ENCODE measurements at regions not wholly inside any gene's neighbourhood (a gene's known extent, or its start where the extent isn't known, plus 50 kb on each side); places are given as distances from the start of the nearest gene placed in this dataset.

DNA sequence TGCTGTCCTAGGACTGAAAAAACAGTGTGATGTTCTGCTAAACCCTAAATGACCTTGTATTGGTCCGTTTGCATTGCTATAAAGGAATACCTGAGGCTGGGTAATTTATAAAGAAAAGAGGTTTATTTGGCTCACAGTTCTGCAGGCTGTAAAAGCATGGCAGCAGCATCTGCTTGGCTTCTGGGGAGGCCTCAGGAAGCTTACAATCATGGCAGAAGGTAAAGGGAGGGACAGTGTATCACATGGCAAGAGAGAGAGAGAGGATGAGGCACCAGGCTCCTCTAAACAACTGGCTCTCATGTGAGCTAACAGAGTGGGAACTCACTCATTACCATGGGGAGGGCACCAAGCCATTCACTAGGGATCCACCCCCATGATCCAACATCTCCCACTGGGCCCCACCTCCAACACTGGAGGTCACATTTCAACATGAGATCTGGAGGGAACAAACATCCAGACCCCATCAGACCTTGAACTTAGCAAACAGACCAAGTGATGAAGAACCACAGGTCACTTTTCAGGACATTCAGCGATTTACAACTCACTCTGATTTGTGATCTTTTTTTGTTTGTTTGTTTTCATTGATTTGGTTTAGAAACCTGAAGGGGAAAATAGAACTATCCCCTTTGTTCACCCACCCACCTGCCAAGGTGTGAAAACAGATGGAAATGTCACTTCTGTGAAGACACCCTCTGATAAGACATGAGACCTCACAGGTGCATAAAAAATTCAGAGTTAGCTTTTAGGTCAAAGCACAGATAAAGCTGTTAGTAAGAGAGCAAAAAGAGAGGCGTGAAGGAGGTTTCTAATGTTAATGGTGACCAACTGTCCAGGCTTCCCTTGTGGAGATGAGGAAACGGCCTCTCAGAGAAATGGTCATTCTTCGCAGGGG lies 104.2 kb upstream of the RALGPS2 start:
- H3K27ac Mint-ChIP-seq, result no peak overlapping the region
- no peak overlapping the region for H3K4me3 Mint-ChIP-seq
- H3K9me3 Mint-ChIP-seq, result no peaks in the 10 kb centered on the region
- no peak for DNase-seq
- no peaks in the 10 kb centered on the region for H3K4me1 Mint-ChIP-seq
- no peaks in the 10 kb centered on the region for H3K27me3 Mint-ChIP-seq
- no peaks in the 10 kb centered on the region for H3K36me3 Mint-ChIP-seq

DNA sequence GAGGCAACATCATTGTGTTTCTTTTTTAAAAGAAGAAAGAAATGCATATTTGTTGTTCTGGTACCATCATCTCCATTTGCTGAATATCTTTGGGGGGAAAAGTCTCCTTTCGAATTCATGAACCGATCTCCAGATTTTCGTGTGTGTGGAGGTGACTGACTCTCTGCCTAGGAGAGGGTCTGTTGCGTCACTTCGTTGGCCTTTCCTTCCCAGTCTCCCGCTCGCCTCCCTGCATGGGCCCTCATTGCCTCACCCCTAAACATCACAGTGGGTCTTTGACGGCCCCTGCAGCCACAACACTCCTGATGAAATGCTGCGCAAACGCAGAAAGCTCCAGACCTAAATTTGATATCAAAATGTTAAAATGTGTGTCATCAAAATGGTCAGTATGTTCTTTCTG lies 103.2 kb upstream of the RALGPS2 start:
- no peak for DNase-seq
- Mint-ChIP-seq H3K4me3 (no peak overlapping the region), H3K27ac (no peak overlapping the region), H3K27me3 (no peaks in the 10 kb centered on the region), H3K36me3 (no peaks in the 10 kb centered on the region), H3K4me1 (no peaks in the 10 kb centered on the region), H3K9me3 (no peaks in the 10 kb centered on the region)

DNA sequence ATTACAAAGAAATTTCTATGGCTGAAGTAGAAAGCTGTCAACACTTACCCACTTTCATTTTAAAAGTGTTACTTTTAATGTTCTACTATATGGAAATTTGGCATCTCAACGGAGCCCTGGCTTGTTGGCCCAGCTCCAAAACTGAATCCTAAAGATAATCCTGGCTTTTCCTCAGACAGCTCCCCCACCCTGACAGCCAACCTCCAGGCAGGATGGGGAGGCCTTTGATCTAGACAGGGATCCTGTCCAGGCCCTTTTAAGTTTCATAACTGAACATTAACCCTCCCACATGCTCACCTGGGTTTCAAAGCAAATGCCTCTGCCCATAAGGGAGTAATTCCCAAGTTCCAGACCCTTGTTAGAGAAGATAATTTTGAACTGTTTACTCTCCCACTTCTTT lies 99.3 kb upstream of the RALGPS2 start:
- H3K36me3 Mint-ChIP-seq, result no peaks in the 10 kb centered on the region
- H3K27ac Mint-ChIP-seq, result no peak overlapping the region
- H3K9me3 Mint-ChIP-seq, result no peaks in the 10 kb centered on the region
- no peak overlapping the region for H3K4me3 Mint-ChIP-seq
- H3K4me1 Mint-ChIP-seq, result no peaks in the 10 kb centered on the region
- H3K27me3 Mint-ChIP-seq, result no peaks in the 10 kb centered on the region
- no peak for DNase-seq

DNA sequence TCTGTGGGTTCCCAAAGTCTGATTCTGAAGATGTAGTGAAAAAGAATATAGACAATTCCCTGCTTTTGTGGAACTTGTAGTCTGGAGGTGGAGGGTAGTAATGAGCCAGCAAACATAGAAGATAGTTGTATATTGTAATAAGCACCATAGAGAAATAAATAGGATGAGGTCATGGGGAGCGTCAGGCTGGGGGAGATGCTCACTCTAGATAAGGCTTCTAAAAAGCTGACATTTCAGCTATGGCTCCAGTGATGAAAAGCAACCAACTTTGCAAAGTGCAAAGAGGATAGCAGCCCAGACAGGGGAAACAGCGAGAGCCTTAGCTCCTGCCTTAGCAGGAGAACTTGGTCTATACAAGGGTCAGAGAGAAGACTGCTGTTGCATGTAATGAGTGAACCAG lies 98.0 kb upstream of the RALGPS2 start:
- Mint-ChIP-seq H3K4me1 (no peaks in the 10 kb centered on the region), H3K27me3 (no peaks in the 10 kb centered on the region), H3K4me3 (no peak overlapping the region), H3K9me3 (no peaks in the 10 kb centered on the region), H3K36me3 (no peaks in the 10 kb centered on the region), H3K27ac (no peak overlapping the region)
- no peak for DNase-seq

DNA sequence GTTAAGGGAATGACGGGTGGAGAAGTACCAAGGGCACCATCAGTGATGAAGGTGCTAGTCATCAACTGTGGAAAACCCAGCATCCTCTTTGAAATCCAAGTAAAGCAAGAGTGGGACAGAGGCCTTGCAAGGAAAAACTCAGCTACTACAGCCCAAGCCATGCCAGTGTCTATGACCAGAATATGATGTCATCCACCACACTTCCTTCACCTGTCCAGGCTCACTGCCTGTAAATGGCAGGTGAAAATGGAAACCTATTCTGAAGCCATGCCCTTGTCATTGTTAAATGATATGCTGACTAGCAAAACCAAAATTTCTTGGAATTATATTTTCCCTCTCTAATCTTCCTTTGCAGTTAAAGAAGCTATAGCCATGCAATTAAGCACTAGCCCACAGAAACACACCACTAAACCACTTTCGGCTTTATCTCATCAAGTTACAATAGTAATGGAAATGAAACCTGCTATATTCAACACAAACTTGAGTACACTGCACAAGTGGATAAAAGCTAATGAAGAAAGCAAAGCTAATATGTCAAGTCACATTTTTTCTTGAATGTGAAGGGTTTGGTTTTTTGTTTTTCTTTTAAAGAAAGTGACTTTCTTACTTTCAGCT lies 96.3 kb upstream of the RALGPS2 start:
- DNase-seq, result no peak
- H3K4me1 Mint-ChIP-seq, result no peaks in the 10 kb centered on the region
- H3K27ac Mint-ChIP-seq, result no peak overlapping the region
- H3K27me3 Mint-ChIP-seq, result peaks cover 2% of the 10 kb centered on the region
- no peak overlapping the region for H3K4me3 Mint-ChIP-seq
- no peaks in the 10 kb centered on the region for H3K9me3 Mint-ChIP-seq
- H3K36me3 Mint-ChIP-seq, result no peaks in the 10 kb centered on the region

DNA sequence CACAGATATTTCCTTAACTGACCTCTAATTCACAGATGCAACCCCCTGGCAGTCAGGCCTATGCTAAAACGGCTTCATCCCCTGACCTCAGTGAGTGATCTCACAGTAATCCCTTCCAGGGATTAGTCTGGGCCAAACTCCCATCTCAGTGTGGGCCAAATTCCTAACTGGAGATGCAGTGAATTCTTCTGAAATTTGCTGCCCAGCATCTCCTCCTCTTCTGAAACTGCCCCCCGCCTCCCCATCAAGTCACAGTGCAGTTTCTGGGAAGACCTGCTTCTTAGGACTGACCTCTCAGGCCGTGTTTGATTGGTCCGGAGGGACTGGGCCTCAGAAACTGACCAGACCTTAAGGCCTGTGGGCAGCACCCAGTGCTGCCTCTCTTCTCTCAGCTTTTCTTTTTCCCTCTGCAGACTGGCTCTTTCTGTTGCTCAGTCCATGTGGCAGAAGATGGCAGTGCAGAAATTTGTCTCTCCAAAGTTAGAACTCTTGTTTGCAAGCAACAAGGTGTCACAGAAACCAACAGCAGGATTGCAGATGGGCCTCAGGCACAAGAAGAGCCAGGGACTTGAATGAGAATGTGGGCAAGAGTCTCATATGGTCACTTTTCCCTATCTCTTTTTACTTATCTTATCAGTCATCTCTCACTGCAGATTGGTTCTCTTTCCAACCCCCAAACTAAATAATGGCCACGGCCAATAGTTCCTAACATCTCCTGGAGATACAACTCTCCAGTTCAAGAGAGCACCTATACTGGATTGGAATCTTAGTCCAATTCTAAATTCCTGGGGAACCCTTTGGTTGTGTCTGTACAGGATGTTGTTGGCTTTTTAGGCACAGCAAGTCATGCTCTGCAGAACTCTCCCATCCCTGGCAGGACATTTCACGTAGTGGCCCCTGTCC lies 95.5 kb upstream of the RALGPS2 start:
- Mint-ChIP-seq H3K4me1 (no peaks in the 10 kb centered on the region), H3K4me3 (no peak overlapping the region), H3K36me3 (no peaks in the 10 kb centered on the region), H3K27ac (peak overlapping the region; percentile 34), H3K27me3 (peaks cover 2% of the 10 kb centered on the region), H3K9me3 (no peaks in the 10 kb centered on the region)
- DNase-seq, result no peak

DNA sequence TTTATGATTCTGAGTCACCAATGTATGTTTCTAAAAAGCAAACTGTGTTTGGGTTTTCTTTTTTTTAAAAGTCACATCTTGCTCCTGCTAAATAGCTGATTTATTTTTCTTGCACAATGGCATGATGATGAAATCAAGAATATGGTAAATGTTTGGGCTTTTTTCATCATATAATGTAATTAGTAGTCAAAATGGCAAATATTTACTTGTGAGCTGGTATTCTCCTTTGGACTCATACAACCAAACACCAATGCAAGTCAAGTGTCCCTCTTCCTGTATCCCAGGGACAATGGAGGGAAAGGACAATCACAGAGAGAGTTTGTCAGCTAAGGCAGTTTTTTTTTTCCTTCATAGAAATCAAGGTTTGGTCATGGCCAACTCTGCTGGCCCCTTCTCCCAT lies 94.6 kb upstream of the RALGPS2 start:
- H3K27ac Mint-ChIP-seq, result no peak overlapping the region

DNA sequence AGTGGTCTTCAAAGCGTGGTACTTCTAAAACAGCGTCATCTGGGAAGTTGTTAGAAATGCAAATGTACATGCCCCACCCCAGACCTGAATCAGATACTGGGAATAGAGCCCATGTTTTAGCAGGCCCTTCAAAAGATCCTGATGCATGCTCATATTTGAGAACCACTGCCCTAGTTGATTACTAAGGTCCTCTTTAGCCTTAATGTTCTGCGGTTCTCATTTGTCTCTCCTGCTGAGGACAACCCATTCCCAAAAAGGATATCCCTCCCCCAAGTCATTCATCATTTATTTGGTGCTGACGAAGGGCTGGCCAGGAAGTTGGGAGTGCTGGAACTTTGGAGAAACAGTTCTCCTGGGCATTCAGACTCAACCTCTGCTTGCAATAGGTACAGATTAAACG lies 92.4 kb upstream of the RALGPS2 start:
- peaks cover 2% of the 10 kb centered on the region for H3K27me3 Mint-ChIP-seq
- H3K9me3 Mint-ChIP-seq, result no peaks in the 10 kb centered on the region
- DNase-seq, result no peak
- no peaks in the 10 kb centered on the region for H3K4me1 Mint-ChIP-seq
- H3K4me3 Mint-ChIP-seq, result no peak overlapping the region
- H3K27ac Mint-ChIP-seq, result no peak overlapping the region
- H3K36me3 Mint-ChIP-seq, result no peaks in the 10 kb centered on the region

More for the DNA sequence above, 94.6 kb upstream of the RALGPS2 start:
- Mint-ChIP-seq H3K4me1 (no peaks in the 10 kb centered on the region), H3K27me3 (peaks cover 2% of the 10 kb centered on the region), H3K36me3 (no peaks in the 10 kb centered on the region), H3K9me3 (no peaks in the 10 kb centered on the region), H3K4me3 (no peak overlapping the region)
- DNase-seq, result no peak

DNA sequence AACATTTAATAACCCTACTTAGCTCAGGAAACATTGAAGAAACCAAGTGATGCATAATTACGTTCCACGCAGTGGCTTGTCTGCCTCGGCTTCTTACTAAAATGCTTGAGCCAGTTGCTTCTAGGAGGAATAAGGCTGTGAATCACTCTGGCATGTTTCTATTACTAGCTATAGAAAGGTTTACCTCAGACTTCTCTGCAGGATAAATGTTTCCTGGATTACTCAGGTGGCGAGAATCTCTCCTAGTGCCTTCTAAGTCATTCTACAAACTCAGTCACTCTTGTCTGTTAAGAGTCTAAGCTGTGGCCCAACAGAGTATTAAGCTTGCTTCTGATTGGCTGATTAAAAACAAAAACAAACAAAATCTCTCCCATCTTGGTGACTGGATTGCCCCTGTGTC lies 92.0 kb upstream of the RALGPS2 start:
- H3K4me3 Mint-ChIP-seq, result no peak overlapping the region
- peaks cover 2% of the 10 kb centered on the region for H3K27me3 Mint-ChIP-seq
- no peak overlapping the region for H3K27ac Mint-ChIP-seq
- DNase-seq, result no peak
- H3K36me3 Mint-ChIP-seq, result no peaks in the 10 kb centered on the region
- H3K9me3 Mint-ChIP-seq, result no peaks in the 10 kb centered on the region
- H3K4me1 Mint-ChIP-seq, result no peaks in the 10 kb centered on the region

DNA sequence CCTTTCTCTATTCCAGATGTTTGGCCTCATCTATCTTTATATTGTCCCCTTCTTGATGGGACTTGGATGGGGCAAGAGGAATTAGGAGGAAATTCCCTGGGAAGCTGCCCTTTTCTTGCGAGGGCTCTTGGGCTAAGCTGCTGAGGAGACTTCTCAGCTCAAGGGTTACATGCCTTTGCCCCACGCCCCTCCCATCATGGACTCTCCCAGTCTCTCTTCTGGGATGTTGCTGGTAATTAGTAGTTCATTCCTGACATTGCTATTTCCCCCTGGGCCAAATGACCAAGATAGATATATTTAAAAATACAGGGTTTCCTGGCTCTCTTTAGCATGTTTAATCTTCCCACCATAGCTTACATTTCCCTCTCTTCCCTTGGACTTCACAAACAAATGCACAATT lies 90.6 kb upstream of the RALGPS2 start:
- H3K4me1 Mint-ChIP-seq, result no peaks in the 10 kb centered on the region
- no peak overlapping the region for H3K27ac Mint-ChIP-seq
- H3K36me3 Mint-ChIP-seq, result no peaks in the 10 kb centered on the region
- H3K4me3 Mint-ChIP-seq, result no peak overlapping the region
- peaks cover 2% of the 10 kb centered on the region for H3K27me3 Mint-ChIP-seq
- DNase-seq, result no peak
- H3K9me3 Mint-ChIP-seq, result no peaks in the 10 kb centered on the region

DNA sequence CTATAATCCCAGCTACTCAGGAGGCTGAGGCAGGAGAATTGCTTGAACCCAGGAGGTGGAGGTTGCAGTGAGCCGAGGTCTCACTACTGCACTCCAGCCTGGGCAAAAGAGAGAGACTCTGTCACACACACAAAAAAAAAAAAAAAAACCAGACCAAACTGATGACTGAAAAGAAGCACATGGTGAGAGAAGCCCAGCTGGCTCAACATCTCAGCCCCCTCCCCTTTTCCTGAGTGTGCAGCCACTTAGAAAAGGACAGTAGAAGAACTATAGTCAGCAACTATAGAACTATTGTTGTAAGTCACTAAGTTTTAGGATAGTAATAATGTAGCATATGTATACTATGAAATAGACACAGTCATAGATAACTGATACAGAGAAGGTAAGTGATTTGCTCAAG lies 87.2 kb upstream of the RALGPS2 start:
- H3K27me3 Mint-ChIP-seq, result no peaks in the 10 kb centered on the region
- no peak overlapping the region for H3K4me3 Mint-ChIP-seq
- H3K36me3 Mint-ChIP-seq, result no peaks in the 10 kb centered on the region
- no peak for DNase-seq
- H3K27ac Mint-ChIP-seq, result no peak overlapping the region
- no peaks in the 10 kb centered on the region for H3K4me1 Mint-ChIP-seq
- no peaks in the 10 kb centered on the region for H3K9me3 Mint-ChIP-seq

DNA sequence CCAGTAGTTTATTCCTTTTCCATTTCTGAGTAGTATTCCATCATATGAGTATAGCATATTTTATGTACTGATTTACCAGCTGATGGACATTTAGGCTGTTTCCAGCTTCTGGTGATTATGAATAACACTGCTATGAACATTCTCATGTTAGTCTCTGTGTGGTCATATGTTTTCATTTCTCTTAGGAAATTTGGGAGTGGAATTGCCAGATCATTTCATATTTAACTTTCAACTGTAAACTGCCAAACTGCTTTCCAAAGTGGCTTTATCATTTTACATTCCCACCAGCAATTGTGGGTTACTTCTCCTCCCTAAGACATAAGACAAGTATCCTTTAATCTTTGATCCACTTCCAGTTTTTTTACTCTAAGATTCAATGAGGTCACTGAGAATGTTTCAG lies 85.7 kb upstream of the RALGPS2 start:
- DNase-seq, result no peak
- H3K27ac Mint-ChIP-seq, result no peak overlapping the region
- H3K9me3 Mint-ChIP-seq, result no peaks in the 10 kb centered on the region
- H3K4me3 Mint-ChIP-seq, result no peak overlapping the region
- H3K27me3 Mint-ChIP-seq, result no peaks in the 10 kb centered on the region
- no peaks in the 10 kb centered on the region for H3K36me3 Mint-ChIP-seq
- no peaks in the 10 kb centered on the region for H3K4me1 Mint-ChIP-seq

DNA sequence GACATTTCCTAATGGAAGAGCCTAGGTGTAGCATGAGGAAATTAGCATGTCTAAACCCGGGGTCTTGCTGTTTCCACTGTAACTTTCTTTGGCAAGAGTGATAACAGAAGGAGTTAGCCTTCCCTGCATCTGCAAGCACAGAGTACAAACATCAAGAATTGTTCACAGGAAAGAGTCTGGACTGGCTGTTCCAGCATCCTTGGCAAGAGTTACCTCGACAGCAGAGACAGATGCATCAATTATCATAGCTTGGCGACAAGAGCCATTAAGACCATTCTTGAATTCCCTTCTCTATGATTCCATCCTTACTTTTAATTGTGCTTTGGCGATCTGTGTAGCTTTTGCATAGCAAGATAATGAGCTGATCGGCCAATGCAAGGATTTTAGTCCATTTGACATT lies 82.8 kb upstream of the RALGPS2 start:
- no peak for DNase-seq
- H3K27ac Mint-ChIP-seq, result no peak overlapping the region
- H3K9me3 Mint-ChIP-seq, result no peaks in the 10 kb centered on the region
- H3K36me3 Mint-ChIP-seq, result no peaks in the 10 kb centered on the region
- H3K4me1 Mint-ChIP-seq, result no peaks in the 10 kb centered on the region
- H3K4me3 Mint-ChIP-seq, result no peak overlapping the region
- peaks cover 5% of the 10 kb centered on the region for H3K27me3 Mint-ChIP-seq

DNA sequence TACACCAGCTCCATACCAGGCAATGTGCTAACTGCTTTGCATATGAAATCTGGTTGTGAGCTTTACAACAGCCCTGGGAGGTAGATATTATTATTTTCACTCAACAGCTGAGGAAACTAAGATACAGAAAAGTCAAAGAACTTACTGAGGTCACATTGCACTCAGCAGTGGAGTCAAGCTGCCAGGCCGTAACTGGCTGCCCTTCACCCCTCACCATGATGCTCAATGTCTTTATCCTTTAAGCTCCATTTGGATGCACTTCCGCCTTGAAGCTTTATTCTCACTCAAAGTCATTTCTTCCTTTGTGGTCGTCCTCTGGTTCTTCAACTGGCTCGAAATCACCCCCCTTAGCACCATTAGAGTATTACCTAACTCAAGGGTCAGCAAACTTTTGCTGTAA lies 81.7 kb upstream of the RALGPS2 start:
- Mint-ChIP-seq H3K4me3 (no peak overlapping the region), H3K36me3 (no peaks in the 10 kb centered on the region), H3K4me1 (no peaks in the 10 kb centered on the region), H3K9me3 (no peaks in the 10 kb centered on the region), H3K27me3 (peaks cover 5% of the 10 kb centered on the region), H3K27ac (no peak overlapping the region)
- DNase-seq, result no peak

DNA sequence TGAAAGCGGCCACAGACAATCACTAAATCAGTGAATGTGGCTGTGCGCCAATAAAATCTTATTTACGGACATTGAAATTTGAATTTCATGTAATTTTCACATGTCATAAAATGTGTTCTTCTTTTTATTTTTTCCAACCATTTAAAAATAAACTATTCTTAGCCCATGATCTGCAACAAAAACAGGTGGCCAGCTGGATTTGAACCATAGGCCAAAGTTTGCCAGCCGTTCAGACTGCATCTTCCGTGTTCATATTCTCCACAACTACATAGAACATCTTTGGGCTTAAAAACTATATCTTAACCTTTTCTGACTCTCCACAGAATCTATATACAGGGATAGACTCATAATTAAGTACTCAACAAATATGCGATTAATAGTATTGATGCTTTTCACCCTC lies 81.2 kb upstream of the RALGPS2 start:
- H3K27ac Mint-ChIP-seq, result no peak overlapping the region
- DNase-seq, result no peak
- no peaks in the 10 kb centered on the region for H3K36me3 Mint-ChIP-seq
- peaks cover 5% of the 10 kb centered on the region for H3K27me3 Mint-ChIP-seq
- no peak overlapping the region for H3K4me3 Mint-ChIP-seq
- H3K9me3 Mint-ChIP-seq, result no peaks in the 10 kb centered on the region
- no peaks in the 10 kb centered on the region for H3K4me1 Mint-ChIP-seq

Data from activated naive CD8-positive, alpha-beta T cell treated with anti-CD3 and anti-CD28 coated beads for 36 hours (primary cell).